Occipital lobe (tissue), 1 donor: ENCODE measurements at regions not wholly inside any gene's neighbourhood (a gene's known extent, or its start where the extent isn't known, plus 50 kb on each side); places are given as distances from the start of the nearest gene placed in this dataset.
"Not testable (repeated sequence)": the region's sequence is repeated elsewhere in the genome, so short reads cannot be mapped to it uniquely, and the experiment has no call there.

ENCODE experiments used
- DNase-seq: peaks from one replicate; lab custom pipeline; 2025; lab: John Stamatoyannopoulos, UW

DNA sequence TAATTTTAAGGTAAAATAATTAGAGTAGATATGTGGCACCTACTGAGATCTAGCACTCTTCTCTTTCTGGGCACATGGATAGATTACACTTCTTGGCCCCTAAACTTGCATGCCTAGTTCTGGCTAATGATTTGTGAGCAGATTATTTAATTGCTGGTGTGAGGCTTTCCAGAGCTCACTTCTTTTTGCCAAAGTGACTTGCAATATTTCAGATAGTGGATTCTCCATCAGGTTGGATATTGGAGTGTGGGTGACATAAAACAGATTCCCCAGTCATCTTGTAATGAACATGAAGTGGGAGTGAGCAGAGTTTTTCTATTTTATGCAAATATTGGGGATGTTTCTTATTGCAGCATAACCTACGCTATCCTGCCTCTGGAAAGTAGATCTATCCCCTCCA lies 247.9 kb downstream of the KLF5 start:
- DNase-seq, result no peak

DNA sequence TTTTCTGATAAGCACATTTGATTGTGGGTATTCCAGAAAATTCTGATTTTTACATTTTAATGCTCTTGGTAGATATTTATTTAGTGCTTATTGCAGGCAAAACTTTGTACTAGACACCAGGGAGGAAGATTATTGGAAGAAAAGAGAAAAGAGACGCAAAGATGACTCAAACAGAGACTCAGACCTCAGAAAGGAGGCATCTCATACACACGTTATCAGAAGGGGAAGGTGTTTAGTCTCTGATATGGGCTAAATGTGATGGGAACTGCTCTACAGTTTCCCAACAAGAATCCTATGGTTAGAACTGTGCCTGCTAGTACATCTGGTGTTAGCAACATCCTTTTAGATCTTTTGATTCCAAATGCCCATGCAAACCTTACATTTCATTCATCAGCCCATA lies 245.6 kb downstream of the KLF5 start:
- DNase-seq, result no peak

- no peak for DNase-seq
Observed at GRCh38 chr13:73303851-73304250, 245.0 kb downstream of the KLF5 start.

- not testable (repeated sequence) for DNase-seq
Observed at GRCh38 chr13:73301622-73302021, 242.8 kb downstream of the KLF5 start.

GRCh38 chr13:73300718-73301425 lies 242.1 kb downstream of the KLF5 start:
- no peak for DNase-seq

DNA sequence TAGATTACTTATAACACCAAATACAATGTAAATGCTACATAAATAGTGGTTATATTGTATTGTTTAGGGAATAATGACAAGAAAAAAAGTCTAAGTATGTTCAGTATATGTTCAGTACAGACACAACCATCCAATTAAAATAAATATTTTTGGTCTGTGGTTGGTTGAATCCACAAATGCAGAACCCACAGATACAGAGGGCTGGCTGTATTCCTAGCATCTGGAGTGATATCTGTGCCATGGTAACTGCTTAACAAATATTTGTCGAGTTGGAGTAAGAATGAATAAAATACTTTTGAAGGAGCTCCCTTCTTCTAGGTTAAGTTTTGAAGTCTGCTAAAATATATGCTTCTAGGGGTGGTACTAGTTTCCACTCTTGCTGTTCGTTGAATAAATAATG lies 241.0 kb downstream of the KLF5 start:
- DNase-seq, result no peak

DNA sequence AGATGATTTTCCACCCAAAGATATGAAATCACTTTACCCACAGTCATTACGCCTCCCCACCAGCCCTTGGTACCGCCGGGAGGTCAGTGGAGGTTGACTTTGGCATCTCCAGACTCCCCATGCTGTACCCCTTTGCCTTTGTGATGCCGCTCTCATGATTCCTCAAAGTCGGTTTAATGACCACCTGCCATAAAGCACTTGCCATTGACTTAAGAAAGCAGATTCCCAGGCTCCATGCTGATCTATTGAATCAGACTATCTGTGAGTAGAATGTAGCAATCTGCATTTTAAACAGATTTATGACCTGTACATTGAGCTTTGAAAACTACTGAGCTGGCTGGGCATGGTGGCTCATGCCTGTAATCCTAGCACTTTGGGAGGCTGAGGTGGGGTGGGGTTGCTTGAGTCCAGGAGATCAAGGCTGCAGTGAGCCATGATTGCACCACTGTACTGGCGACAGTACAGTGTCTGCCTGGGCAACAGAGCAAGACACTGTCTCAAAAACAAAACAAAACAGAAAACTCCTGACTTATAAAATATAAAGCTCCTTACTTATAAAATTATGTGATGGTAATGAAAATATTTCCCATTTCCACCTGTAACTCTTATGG lies 235.2 kb downstream of the KLF5 start:
- no peak for DNase-seq

DNA sequence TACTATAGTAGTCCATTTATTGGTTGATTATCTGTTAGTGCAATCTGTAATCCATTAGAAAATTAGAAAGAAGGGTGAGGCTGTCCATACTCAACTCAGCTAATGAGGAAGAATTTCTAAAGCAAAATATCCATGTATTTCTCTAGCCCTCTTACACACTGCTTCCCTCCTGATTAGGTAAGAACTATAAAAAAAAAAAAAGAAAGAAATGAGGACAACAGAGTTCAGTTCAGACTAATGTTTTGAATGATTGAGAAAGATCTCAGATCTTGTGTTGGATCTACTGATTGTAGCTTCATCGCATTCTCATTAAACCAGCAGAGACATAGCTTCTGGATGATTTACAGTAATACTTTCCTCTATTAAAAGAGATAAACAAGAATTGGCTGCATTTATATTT lies 233.3 kb downstream of the KLF5 start:
- DNase-seq, result no peak

DNA sequence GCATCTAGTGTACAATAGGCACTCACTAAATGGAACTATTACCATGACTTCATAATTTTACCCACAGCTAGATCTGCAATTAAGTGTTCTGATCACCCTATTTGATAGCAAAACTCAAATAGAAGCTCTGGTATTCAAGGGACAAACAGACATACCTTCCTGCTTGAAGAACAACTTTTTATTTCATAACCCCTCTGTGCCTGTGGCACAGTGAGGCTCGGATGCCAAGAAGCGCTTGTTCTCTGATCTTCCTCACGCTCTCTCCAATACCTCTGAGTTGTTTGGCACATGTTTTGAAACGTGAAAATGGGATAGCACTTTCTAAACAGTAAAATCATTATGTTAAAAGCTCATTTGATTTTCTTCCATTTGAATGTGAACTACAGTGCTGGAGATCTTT lies 232.0 kb downstream of the KLF5 start:
- DNase-seq, result no peak

GRCh38 chr13:73288596-73288995 lies 229.8 kb downstream of the KLF5 start:
- no peak for DNase-seq

DNA sequence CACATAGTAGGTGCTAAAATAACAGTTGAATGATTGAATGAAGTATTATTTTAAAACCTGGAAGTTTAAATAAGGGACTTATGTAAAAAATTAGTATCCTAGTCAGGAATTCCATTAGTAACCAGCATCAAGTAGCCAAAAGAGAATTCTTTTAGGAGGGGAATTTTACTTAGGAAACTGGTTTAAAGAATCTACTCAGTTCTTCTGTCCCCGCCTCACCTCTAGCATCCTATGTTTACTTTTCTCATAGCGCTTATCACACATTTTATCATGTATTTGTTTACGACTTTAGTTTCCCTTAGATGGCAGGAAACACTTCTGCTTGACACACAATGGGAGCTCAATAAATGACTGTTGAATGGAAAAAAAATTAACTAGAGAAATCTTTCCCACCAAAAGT lies 229.0 kb downstream of the KLF5 start:
- no peak for DNase-seq

- DNase-seq, result no peak
Observed at GRCh38 chr13:73286942-73287620, 228.3 kb downstream of the KLF5 start.

DNA sequence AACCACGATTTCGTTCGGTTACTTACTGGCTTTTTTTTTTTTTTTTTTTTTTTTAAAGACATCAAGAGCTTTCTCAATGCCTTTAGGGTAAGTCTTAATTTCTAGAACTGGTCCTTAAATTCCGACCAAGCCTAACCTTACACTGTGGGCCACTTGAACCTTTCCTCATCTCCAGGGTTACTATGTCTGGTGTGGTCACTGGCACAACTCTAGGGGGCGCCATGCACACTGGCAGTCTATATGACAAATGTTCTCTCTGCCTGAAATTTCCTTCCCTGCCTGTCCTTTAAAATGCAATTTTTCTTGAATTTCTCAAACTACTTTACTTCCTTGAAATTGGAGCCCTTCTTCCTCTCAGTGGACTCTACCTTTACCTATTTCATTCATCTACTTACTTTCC lies 227.4 kb downstream of the KLF5 start:
- no peak for DNase-seq

DNA sequence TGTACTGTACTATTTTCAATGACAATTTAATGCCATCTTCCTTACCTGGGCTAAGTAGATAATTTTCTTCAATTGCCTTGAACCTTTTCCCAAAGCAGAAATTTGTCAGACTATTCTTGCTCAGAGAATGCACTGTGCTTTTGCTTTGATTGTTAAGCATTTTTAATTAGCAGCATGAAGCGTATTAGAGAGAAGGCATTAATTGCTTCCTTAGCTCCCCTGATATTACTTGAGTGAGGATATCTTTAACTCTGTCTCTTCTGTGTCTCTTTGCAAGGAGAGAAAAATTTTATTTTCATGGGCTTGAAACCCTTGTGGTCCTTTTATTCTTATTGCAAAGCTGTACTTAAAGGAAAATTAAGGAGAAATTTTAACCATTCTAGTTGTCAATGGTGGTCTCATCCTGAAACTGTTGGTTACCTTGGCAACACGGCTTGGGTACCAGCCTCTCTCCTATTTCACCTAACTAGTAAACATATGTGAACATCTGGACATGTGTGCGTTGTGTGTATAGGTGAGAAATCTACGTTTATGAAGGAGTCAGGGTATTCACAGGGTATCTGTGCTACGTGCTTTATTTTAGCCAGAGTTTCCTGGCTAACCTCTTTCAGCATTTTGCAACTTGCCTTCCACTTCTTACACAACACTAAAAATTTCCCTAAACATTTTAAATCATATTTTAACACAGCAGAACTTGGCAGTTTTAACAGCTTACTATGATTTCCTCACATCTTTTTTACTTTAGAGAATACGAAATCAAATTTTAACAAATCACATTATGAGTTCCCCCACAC lies 225.5 kb downstream of the KLF5 start:
- DNase-seq, result no peak

- no peak for DNase-seq
Observed at GRCh38 chr13:73283636-73284035, 224.8 kb downstream of the KLF5 start.

- no peak for DNase-seq
Observed at GRCh38 chr13:73281746-73282145, 222.9 kb downstream of the KLF5 start.

GRCh38 chr13:73278186-73278585 lies 219.4 kb downstream of the KLF5 start:
- no peak for DNase-seq

GRCh38 chr13:73275163-73275562 lies 216.4 kb downstream of the KLF5 start:
- DNase-seq, result no peak

DNA sequence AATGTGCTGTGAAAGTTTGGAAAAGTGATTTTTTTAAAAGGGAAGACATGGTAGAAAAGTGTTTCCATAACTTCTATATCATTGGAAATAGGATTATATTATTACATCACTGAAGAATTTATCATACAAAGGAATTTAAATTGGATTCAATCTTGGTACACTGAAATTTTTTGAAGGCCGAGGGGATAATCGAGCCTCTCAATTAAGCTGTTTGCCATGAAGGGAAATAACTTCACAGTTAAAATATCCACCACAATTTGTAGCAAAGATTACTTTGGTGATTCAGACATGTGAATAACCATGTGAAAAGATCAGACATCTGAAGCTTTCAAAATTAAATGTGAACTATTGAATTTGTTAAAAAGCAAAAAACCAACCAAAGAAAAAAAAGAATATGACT lies 215.3 kb downstream of the KLF5 start:
- no peak for DNase-seq

DNA sequence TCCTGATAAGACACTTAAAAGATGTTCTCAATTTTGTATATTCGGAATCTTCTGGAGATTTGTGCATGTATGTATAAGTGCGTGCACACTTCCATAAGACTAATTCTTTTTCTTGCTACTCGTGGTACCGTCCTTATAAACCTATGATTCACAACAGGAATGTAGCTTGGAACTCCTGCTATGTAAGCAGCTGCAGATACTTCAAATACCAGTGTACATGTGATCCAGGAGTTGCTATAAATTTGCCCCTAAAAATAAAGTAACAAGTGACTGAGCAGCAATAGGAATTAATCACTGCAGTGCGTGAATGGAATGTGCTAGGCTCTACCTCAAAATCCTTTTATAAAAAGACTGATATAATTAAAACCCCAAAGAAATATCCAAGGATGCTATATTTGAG lies 214.9 kb downstream of the KLF5 start:
- no peak for DNase-seq

DNA sequence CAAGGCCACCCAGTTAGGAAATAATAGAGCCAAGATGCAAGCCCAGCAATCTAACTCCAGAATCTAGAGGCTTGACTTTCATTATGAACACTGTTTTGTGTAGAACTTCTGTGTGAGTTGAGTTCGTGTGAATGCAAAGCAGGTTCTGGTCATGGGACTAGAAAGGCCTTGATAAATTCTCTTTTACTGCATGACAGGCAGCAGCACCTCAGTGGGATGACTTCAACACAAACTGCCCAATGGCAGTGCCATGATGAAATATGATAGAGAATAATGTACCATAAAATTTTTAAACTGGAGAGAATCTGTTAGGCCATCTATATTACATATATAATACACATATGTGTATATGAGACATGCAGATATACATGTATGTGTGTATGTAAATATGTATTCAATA lies 214.5 kb downstream of the KLF5 start:
- DNase-seq, result no peak

DNA sequence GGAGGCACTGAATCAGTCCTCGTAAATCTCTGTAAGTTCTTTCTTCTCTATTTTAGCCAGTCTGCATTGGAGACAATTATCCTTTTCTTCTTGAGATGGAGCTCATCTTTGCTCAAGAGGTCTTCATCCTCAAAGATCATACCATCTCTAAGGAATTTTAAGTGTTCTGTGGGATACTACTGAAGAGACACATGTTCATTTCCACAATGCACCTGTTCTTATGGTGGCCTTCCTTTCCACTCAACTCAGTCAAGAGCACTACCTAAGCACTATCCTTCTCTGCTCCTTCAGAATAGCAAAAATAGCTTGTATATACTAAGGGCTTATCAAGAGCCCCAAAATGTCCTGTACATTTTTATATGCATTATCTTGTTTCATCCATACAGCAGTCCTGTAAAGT lies 214.0 kb downstream of the KLF5 start:
- no peak for DNase-seq
